GM23248 (cell line): ENCODE measurements at regions not wholly inside any gene's neighbourhood (a gene's known extent, or its start where the extent isn't known, plus 50 kb on each side); places are given as distances from the start of the nearest gene placed in this dataset.
"Not testable (repeated sequence)": the region's sequence is repeated elsewhere in the genome, so short reads cannot be mapped to it uniquely, and the experiment has no call there.

ENCODE experiments used
- DNase-seq: peaks from one replicate; pipeline ENCODE4 v3.0.0-alpha.2; 2015
- H2AFZ ChIP-seq: fragments of 200-600 bp; sonication (generic); 2 replicates; pipeline ENCODE4 v1.6.1; 2016; ENCODE audit warnings: antibody characterized with exemption
- H3F3A ChIP-seq: fragments of 200-600 bp; sonication (generic); 2 replicates; pipeline ENCODE4 v1.6.1; 2016; ENCODE audit warnings: mild to moderate bottlenecking, antibody characterized with exemption, mixed run types; ENCODE audit not compliant: insufficient read depth
- H3K27ac ChIP-seq: fragments of 200-600 bp; sonication (generic); 2 replicates; pipeline ENCODE4 v1.5.1; 2016; ENCODE audit warnings: mild to moderate bottlenecking
- H3K27me3 ChIP-seq: fragments of 200-600 bp; sonication (generic); replicated peaks from 2 replicates; pipeline ENCODE4 v1.6.1; 2016; ENCODE audit warnings: mild to moderate bottlenecking; ENCODE audit not compliant: insufficient read depth
- H3K36me3 ChIP-seq: fragments of 200-600 bp; sonication (generic); 2 replicates; pipeline ENCODE4 v1.6.1; 2016; ENCODE audit warnings: low read depth, mild to moderate bottlenecking
- H3K4me1 ChIP-seq: fragments of 200-600 bp; sonication (generic); 2 replicates; pipeline ENCODE4 v1.6.1; 2016; ENCODE audit warnings: mild to moderate bottlenecking; ENCODE audit not compliant: insufficient read depth
- H3K4me2 ChIP-seq: fragments of 200-600 bp; sonication (generic); one replicate; pipeline ENCODE4 v1.6.1; 2016; ENCODE audit warnings: mild to moderate bottlenecking; ENCODE audit not compliant: unreplicated experiment
- H3K4me3 ChIP-seq: fragments of 200-600 bp; sonication (generic); 2 replicates; pipeline ENCODE4 v1.5.1; 2016; ENCODE audit warnings: mild to moderate bottlenecking
- H3K79me2 ChIP-seq: fragments of 200-600 bp; sonication (generic); 2 replicates; pipeline ENCODE4 v1.6.1; 2016; ENCODE audit warnings: mild to moderate bottlenecking; ENCODE audit not compliant: insufficient read depth
- H3K9ac ChIP-seq: fragments of 200-600 bp; sonication (generic); 2 replicates; pipeline ENCODE4 v1.6.1; 2016; ENCODE audit warnings: mild to moderate bottlenecking
- H3K9me2 ChIP-seq: fragments of 200-600 bp; sonication (generic); 2 replicates; pipeline ENCODE4 v1.6.1; 2016; ENCODE audit warnings: mixed run types, mild to moderate bottlenecking, moderate library complexity; ENCODE audit not compliant: insufficient read depth
- H3K9me3 ChIP-seq: fragments of 200-600 bp; sonication (generic); one replicate; pipeline ENCODE4 v1.6.1; 2017; ENCODE audit warnings: low read depth
- H4K20me1 ChIP-seq: fragments of 200-600 bp; sonication (generic); 2 replicates; pipeline ENCODE4 v1.6.0; 2016; ENCODE audit not compliant: insufficient read depth
- EZH2 ChIP-seq: fragments of 200-600 bp; sonication (generic); IDR thresholded peaks from 2 replicates; pipeline ENCODE4 v1.6.1; 2018; ENCODE audit warnings: antibody characterized with exemption, mild to moderate bottlenecking; ENCODE audit not compliant: insufficient read depth, poor library complexity, severe bottlenecking
- EZH2phosphoT487 ChIP-seq: fragments of 200-600 bp; sonication (generic); IDR thresholded peaks from 2 replicates; pipeline ENCODE4 v1.6.1; 2018; ENCODE audit warnings: antibody characterized with exemption, moderate library complexity, mild to moderate bottlenecking, low read depth; ENCODE audit not compliant: insufficient read depth
- WGBS, 2 experiments: methylation state at CpG; one replicate each; pipeline ENCODE4 v1.1.6; 2015 to 2017; ENCODE audit warnings: low lambda C conversion rate in 2 of 2, low coverage in 1 of 2; ENCODE audit errors: missing lambda C conversion rate in 2 of 2; 5-methylcytosine and 5-hydroxymethylcytosine counted together
- in situ Hi-C: fragments of 300-500 bp; cut with MboI; formaldehyde crosslinking; loops from 2 replicates; pipeline ENCODE4 v1.15.0; 2020

GRCh38 chrX:144075432-144075831, 191.6 kb downstream of the UBE2NL start:
- H3K4me1 ChIP-seq = no peaks in the 10 kb centered on the region
- H3K9ac ChIP-seq = no peak overlapping the region
- DNase-seq = no peak
- no peaks in the 10 kb centered on the region for H3K27me3 ChIP-seq
- no peaks in the 10 kb centered on the region for H3K79me2 ChIP-seq
- no peaks in the 10 kb centered on the region for H3K36me3 ChIP-seq
- no peak overlapping the region for H2AFZ ChIP-seq
- no peak overlapping the region for H3K27ac ChIP-seq
- 12% methylated on average over 1 of the region's 1 CpG; no CpG with 5 or more reads in 1 of the 2 experiments for WGBS, 2 experiments
- H3F3A ChIP-seq = no peaks in the 10 kb centered on the region
- no peak overlapping the region for H3K4me2 ChIP-seq
- H3K4me3 ChIP-seq = no peak overlapping the region
- H3K9me3 ChIP-seq = no peaks in the 10 kb centered on the region
- TF ChIP-seq EZH2 (no peak), EZH2phosphoT487 (no peak)
- no peaks in the 10 kb centered on the region for H3K9me2 ChIP-seq
- in situ Hi-C loops = no loop called here
- H4K20me1 ChIP-seq = no peaks in the 10 kb centered on the region

- H4K20me1 ChIP-seq, H3K9me3 ChIP-seq, H3K27ac ChIP-seq, DNase-seq, H3K36me3 ChIP-seq, H3K27me3 ChIP-seq, in situ Hi-C loops, H3F3A ChIP-seq, H3K9ac ChIP-seq, H3K4me1 ChIP-seq, H3K9me2 ChIP-seq, H3K4me3 ChIP-seq, H3K4me2 ChIP-seq, H3K79me2 ChIP-seq, H2AFZ ChIP-seq: not testable (repeated sequence)
- WGBS, 2 experiments = 42 to 61% methylated on average over 3 to 5 of the region's 5 CpGs
Observed at GRCh38 chrX:144082237-144082636, 198.4 kb downstream of the UBE2NL start.

- H3K9me2 ChIP-seq, DNase-seq, H3K27ac ChIP-seq, H3K4me2 ChIP-seq, H3K9me3 ChIP-seq, in situ Hi-C loops, H3K9ac ChIP-seq, H3K4me1 ChIP-seq, H3K4me3 ChIP-seq, H3F3A ChIP-seq, H3K27me3 ChIP-seq, H3K79me2 ChIP-seq, H2AFZ ChIP-seq, H3K36me3 ChIP-seq, H4K20me1 ChIP-seq: not testable (repeated sequence)
- WGBS, 2 experiments = no CpG with 5 or more reads among the region's 1 CpG
Observed at GRCh38 chrX:144089674-144090073, 205.8 kb downstream of the UBE2NL start.

GRCh38 chrX:144092116-144092515, 208.2 kb downstream of the UBE2NL start:
- H2AFZ ChIP-seq, H3K9ac ChIP-seq: not testable (repeated sequence)

GRCh38 chrX:144119490-144119889, 235.6 kb downstream of the UBE2NL start:
- H3K27me3 ChIP-seq, H2AFZ ChIP-seq, H3K9ac ChIP-seq, in situ Hi-C loops, H3K79me2 ChIP-seq, H3K36me3 ChIP-seq, H3K9me3 ChIP-seq, H3K4me2 ChIP-seq, H3K9me2 ChIP-seq, H3K4me3 ChIP-seq, H4K20me1 ChIP-seq, H3K4me1 ChIP-seq, H3F3A ChIP-seq, DNase-seq, H3K27ac ChIP-seq: not testable (repeated sequence)
- 38% methylated on average over 1 of the region's 1 CpG; no CpG with 5 or more reads in 1 of the 2 experiments for WGBS, 2 experiments

More at GRCh38 chrX:144092116-144092515, 208.2 kb downstream of the UBE2NL start:
- H3K27ac ChIP-seq, H3K4me3 ChIP-seq, H3K4me1 ChIP-seq, H3K4me2 ChIP-seq, H4K20me1 ChIP-seq, in situ Hi-C loops, H3K9me3 ChIP-seq, H3K27me3 ChIP-seq, H3K36me3 ChIP-seq, DNase-seq, H3K79me2 ChIP-seq, H3F3A ChIP-seq, H3K9me2 ChIP-seq: not testable (repeated sequence)
- no CpG with 5 or more reads among the region's 3 CpGs for WGBS, 2 experiments

GRCh38 chrX:144121566-144121965, 237.7 kb downstream of the UBE2NL start:
- in situ Hi-C loops, H2AFZ ChIP-seq, H3K9me3 ChIP-seq, H3K27ac ChIP-seq, H3K36me3 ChIP-seq, H3K4me3 ChIP-seq, H3F3A ChIP-seq, H3K4me1 ChIP-seq, DNase-seq, H3K9me2 ChIP-seq, H4K20me1 ChIP-seq, H3K27me3 ChIP-seq, H3K9ac ChIP-seq, H3K4me2 ChIP-seq, H3K79me2 ChIP-seq: not testable (repeated sequence)

GRCh38 chrX:144127570-144128169, 243.8 kb downstream of the UBE2NL start:
- H3F3A ChIP-seq, H4K20me1 ChIP-seq, in situ Hi-C loops, H3K4me2 ChIP-seq, H3K4me3 ChIP-seq, H3K27ac ChIP-seq, H3K9me2 ChIP-seq, H3K79me2 ChIP-seq, H3K9ac ChIP-seq, H3K36me3 ChIP-seq, DNase-seq, H3K4me1 ChIP-seq, H3K27me3 ChIP-seq, H3K9me3 ChIP-seq, H2AFZ ChIP-seq: not testable (repeated sequence)
- WGBS, 2 experiments = 23 to 25% methylated on average over 6 of the region's 6 CpGs
